ENCODE measurements at regions not wholly inside any gene's neighbourhood (a gene's known extent, or its start where the extent isn't known, plus 50 kb on each side); places are given as distances from the start of the nearest gene placed in this dataset.

GRCh38 chr1:234672349-234673135 lies 62.6 kb upstream of the IRF2BP2 start:
- no peak for DNase-seq (ENCODE audit: low spot score)

GRCh38 chr1:234670967-234671626 lies 61.1 kb upstream of the IRF2BP2 start:
- no peak for DNase-seq (ENCODE audit: low spot score)

- DNase-seq (ENCODE audit: low spot score), result no peak
Measured at GRCh38 chr1:234669499-234669898, 59.5 kb upstream of the IRF2BP2 start.

- DNase-seq (ENCODE audit: low spot score), result no peak
Measured at GRCh38 chr1:234668577-234668955, 58.6 kb upstream of the IRF2BP2 start.

- no peak for DNase-seq (ENCODE audit: low spot score)
Measured at GRCh38 chr1:234667600-234668576, 57.9 kb upstream of the IRF2BP2 start.

- no peak for DNase-seq (ENCODE audit: low spot score)
Measured at GRCh38 chr1:234666761-234667160, 56.8 kb upstream of the IRF2BP2 start.

- no peak for DNase-seq (ENCODE audit: low spot score)
Measured at GRCh38 chr1:234665975-234666605, 56.1 kb upstream of the IRF2BP2 start.

- no peak for DNase-seq (ENCODE audit: low spot score)
Measured at GRCh38 chr1:234662148-234662547, 52.2 kb upstream of the IRF2BP2 start.

- no peak for DNase-seq (ENCODE audit: low spot score)
Measured at GRCh38 chr1:234661317-234661928, 51.4 kb upstream of the IRF2BP2 start.

- no peak for DNase-seq (ENCODE audit: low spot score)
Measured at GRCh38 chr1:234660536-234661316, 50.7 kb upstream of the IRF2BP2 start.

All from kidney capillary endothelial cell (primary cell).